ENCODE measurements at regions not wholly inside any gene's neighbourhood (a gene's known extent, or its start where the extent isn't known, plus 50 kb on each side); places are given as distances from the start of the nearest gene placed in this dataset.
"Not testable (repeated sequence)": the region's sequence is repeated elsewhere in the genome, so short reads cannot be mapped to it uniquely, and the experiment has no call there.

- H3K4me3 ChIP-seq (ENCODE audit: low read depth in 1 of 5, low read length in 5 of 5); H3K9me3 ChIP-seq (ENCODE audit: control insufficient read depth in 5 of 5, low read length in 5 of 5); H3K4me1 ChIP-seq (ENCODE audit: control insufficient read depth in 5 of 5, insufficient read depth in 5 of 5, low read length in 5 of 5): not testable (repeated sequence)
These were observed 129.4 kb downstream of the NPIPA7 start for GRCh38 chr16:16508344-16508743.

GRCh38 chr16:16519395-16519794, 140.5 kb downstream of the NPIPA7 start:
- not testable (repeated sequence) for H3K36me3 ChIP-seq (ENCODE audit: control insufficient read depth in 5 of 5, insufficient read depth in 5 of 5, low read length in 5 of 5); H3K4me3 ChIP-seq (ENCODE audit: low read depth in 1 of 5, low read length in 5 of 5); H3K27me3 ChIP-seq (ENCODE audit: control insufficient read depth in 5 of 5, insufficient read depth in 4 of 5, low read length in 5 of 5); H3K4me1 ChIP-seq (ENCODE audit: control insufficient read depth in 5 of 5, insufficient read depth in 5 of 5, low read length in 5 of 5); H3K9me3 ChIP-seq (ENCODE audit: control insufficient read depth in 5 of 5, low read length in 5 of 5); H3K9ac ChIP-seq (ENCODE audit: low read length in 5 of 5); H3K27ac ChIP-seq (ENCODE audit: low read depth, low read length)

More at GRCh38 chr16:16508344-16508743, 129.4 kb downstream of the NPIPA7 start:
- not testable (repeated sequence) for H3K27me3 ChIP-seq (ENCODE audit: control insufficient read depth in 5 of 5, insufficient read depth in 4 of 5, low read length in 5 of 5); H3K9ac ChIP-seq (ENCODE audit: low read length in 5 of 5); H3K36me3 ChIP-seq (ENCODE audit: control insufficient read depth in 5 of 5, insufficient read depth in 5 of 5, low read length in 5 of 5); H3K27ac ChIP-seq (ENCODE audit: low read depth, low read length)

GRCh38 chr16:16521239-16522002, 142.5 kb downstream of the NPIPA7 start:
- not testable (repeated sequence) for H3K27me3 ChIP-seq (ENCODE audit: control insufficient read depth in 5 of 5, insufficient read depth in 4 of 5, low read length in 5 of 5); H3K4me3 ChIP-seq (ENCODE audit: low read depth in 1 of 5, low read length in 5 of 5); H3K9me3 ChIP-seq (ENCODE audit: control insufficient read depth in 5 of 5, low read length in 5 of 5); H3K9ac ChIP-seq (ENCODE audit: low read length in 5 of 5); H3K4me1 ChIP-seq (ENCODE audit: control insufficient read depth in 5 of 5, insufficient read depth in 5 of 5, low read length in 5 of 5); H3K27ac ChIP-seq (ENCODE audit: low read depth, low read length); H3K36me3 ChIP-seq (ENCODE audit: control insufficient read depth in 5 of 5, insufficient read depth in 5 of 5, low read length in 5 of 5)

GRCh38 chr16:16526998-16527397, 148.1 kb downstream of the NPIPA7 start:
- not testable (repeated sequence) for H3K36me3 ChIP-seq (ENCODE audit: control insufficient read depth in 5 of 5, insufficient read depth in 5 of 5, low read length in 5 of 5); H3K9ac ChIP-seq (ENCODE audit: low read length in 5 of 5); H3K27ac ChIP-seq (ENCODE audit: low read depth, low read length); H3K27me3 ChIP-seq (ENCODE audit: control insufficient read depth in 5 of 5, insufficient read depth in 4 of 5, low read length in 5 of 5); H3K9me3 ChIP-seq (ENCODE audit: control insufficient read depth in 5 of 5, low read length in 5 of 5); H3K4me3 ChIP-seq (ENCODE audit: low read depth in 1 of 5, low read length in 5 of 5); H3K4me1 ChIP-seq (ENCODE audit: control insufficient read depth in 5 of 5, insufficient read depth in 5 of 5, low read length in 5 of 5)

GRCh38 chr16:16530744-16531143, 151.8 kb downstream of the NPIPA7 start:
- not testable (repeated sequence) for H3K4me1 ChIP-seq (ENCODE audit: control insufficient read depth in 5 of 5, insufficient read depth in 5 of 5, low read length in 5 of 5); H3K4me3 ChIP-seq (ENCODE audit: low read depth in 1 of 5, low read length in 5 of 5); H3K9ac ChIP-seq (ENCODE audit: low read length in 5 of 5); H3K27me3 ChIP-seq (ENCODE audit: control insufficient read depth in 5 of 5, insufficient read depth in 4 of 5, low read length in 5 of 5); H3K9me3 ChIP-seq (ENCODE audit: control insufficient read depth in 5 of 5, low read length in 5 of 5); H3K36me3 ChIP-seq (ENCODE audit: control insufficient read depth in 5 of 5, insufficient read depth in 5 of 5, low read length in 5 of 5); H3K27ac ChIP-seq (ENCODE audit: low read depth, low read length)

- H3K36me3 ChIP-seq (ENCODE audit: control insufficient read depth in 5 of 5, insufficient read depth in 5 of 5, low read length in 5 of 5); H3K27me3 ChIP-seq (ENCODE audit: control insufficient read depth in 5 of 5, insufficient read depth in 4 of 5, low read length in 5 of 5); H3K9me3 ChIP-seq (ENCODE audit: control insufficient read depth in 5 of 5, low read length in 5 of 5); H3K9ac ChIP-seq (ENCODE audit: low read length in 5 of 5); H3K27ac ChIP-seq (ENCODE audit: low read depth, low read length); H3K4me1 ChIP-seq (ENCODE audit: control insufficient read depth in 5 of 5, insufficient read depth in 5 of 5, low read length in 5 of 5); H3K4me3 ChIP-seq (ENCODE audit: low read depth in 1 of 5, low read length in 5 of 5): not testable (repeated sequence)
These were observed 156.6 kb downstream of the NPIPA7 start for GRCh38 chr16:16535565-16535964.

- not testable (repeated sequence) for H3K9ac ChIP-seq (ENCODE audit: low read length in 5 of 5); H3K36me3 ChIP-seq (ENCODE audit: control insufficient read depth in 5 of 5, insufficient read depth in 5 of 5, low read length in 5 of 5); H3K4me3 ChIP-seq (ENCODE audit: low read depth in 1 of 5, low read length in 5 of 5); H3K27me3 ChIP-seq (ENCODE audit: control insufficient read depth in 5 of 5, insufficient read depth in 4 of 5, low read length in 5 of 5); H3K27ac ChIP-seq (ENCODE audit: low read depth, low read length); H3K9me3 ChIP-seq (ENCODE audit: control insufficient read depth in 5 of 5, low read length in 5 of 5); H3K4me1 ChIP-seq (ENCODE audit: control insufficient read depth in 5 of 5, insufficient read depth in 5 of 5, low read length in 5 of 5)
These were observed 157.2 kb downstream of the NPIPA7 start for GRCh38 chr16:16536151-16536550.

- H3K9me3 ChIP-seq (ENCODE audit: control insufficient read depth in 5 of 5, low read length in 5 of 5); H3K27me3 ChIP-seq (ENCODE audit: control insufficient read depth in 5 of 5, insufficient read depth in 4 of 5, low read length in 5 of 5); H3K4me3 ChIP-seq (ENCODE audit: low read depth in 1 of 5, low read length in 5 of 5); H3K4me1 ChIP-seq (ENCODE audit: control insufficient read depth in 5 of 5, insufficient read depth in 5 of 5, low read length in 5 of 5); H3K9ac ChIP-seq (ENCODE audit: low read length in 5 of 5); H3K27ac ChIP-seq (ENCODE audit: low read depth, low read length); H3K36me3 ChIP-seq (ENCODE audit: control insufficient read depth in 5 of 5, insufficient read depth in 5 of 5, low read length in 5 of 5): not testable (repeated sequence)
These were observed 170.8 kb downstream of the NPIPA7 start for GRCh38 chr16:16549710-16550109.

GRCh38 chr16:16550824-16551223, 171.9 kb downstream of the NPIPA7 start:
- H3K9me3 ChIP-seq (ENCODE audit: control insufficient read depth in 5 of 5, low read length in 5 of 5); H3K27ac ChIP-seq (ENCODE audit: low read depth, low read length); H3K4me3 ChIP-seq (ENCODE audit: low read depth in 1 of 5, low read length in 5 of 5); H3K36me3 ChIP-seq (ENCODE audit: control insufficient read depth in 5 of 5, insufficient read depth in 5 of 5, low read length in 5 of 5); H3K27me3 ChIP-seq (ENCODE audit: control insufficient read depth in 5 of 5, insufficient read depth in 4 of 5, low read length in 5 of 5); H3K9ac ChIP-seq (ENCODE audit: low read length in 5 of 5); H3K4me1 ChIP-seq (ENCODE audit: control insufficient read depth in 5 of 5, insufficient read depth in 5 of 5, low read length in 5 of 5): not testable (repeated sequence)

- H3K27me3 ChIP-seq (ENCODE audit: control insufficient read depth in 5 of 5, insufficient read depth in 4 of 5, low read length in 5 of 5); H3K36me3 ChIP-seq (ENCODE audit: control insufficient read depth in 5 of 5, insufficient read depth in 5 of 5, low read length in 5 of 5); H3K9ac ChIP-seq (ENCODE audit: low read length in 5 of 5); H3K4me3 ChIP-seq (ENCODE audit: low read depth in 1 of 5, low read length in 5 of 5); H3K9me3 ChIP-seq (ENCODE audit: control insufficient read depth in 5 of 5, low read length in 5 of 5); H3K27ac ChIP-seq (ENCODE audit: low read depth, low read length); H3K4me1 ChIP-seq (ENCODE audit: control insufficient read depth in 5 of 5, insufficient read depth in 5 of 5, low read length in 5 of 5): not testable (repeated sequence)
These were observed 173.9 kb downstream of the NPIPA7 start for GRCh38 chr16:16552819-16553340.
